GM18499 (cell line): ENCODE measurements at regions not wholly inside any gene's neighbourhood (a gene's known extent, or its start where the extent isn't known, plus 50 kb on each side); places are given as distances from the start of the nearest gene placed in this dataset.
"Not testable (repeated sequence)": the region's sequence is repeated elsewhere in the genome, so short reads cannot be mapped to it uniquely, and the experiment has no call there.

ENCODE experiments used
- ATAC-seq: cut with Tn5 transposase; IDR thresholded peaks from one replicate; pipeline ENCODE4 v1.9.1; 2021; ENCODE audit warnings: moderate number of reproducible peaks; ENCODE audit not compliant: insufficient read depth, unreplicated experiment

DNA sequence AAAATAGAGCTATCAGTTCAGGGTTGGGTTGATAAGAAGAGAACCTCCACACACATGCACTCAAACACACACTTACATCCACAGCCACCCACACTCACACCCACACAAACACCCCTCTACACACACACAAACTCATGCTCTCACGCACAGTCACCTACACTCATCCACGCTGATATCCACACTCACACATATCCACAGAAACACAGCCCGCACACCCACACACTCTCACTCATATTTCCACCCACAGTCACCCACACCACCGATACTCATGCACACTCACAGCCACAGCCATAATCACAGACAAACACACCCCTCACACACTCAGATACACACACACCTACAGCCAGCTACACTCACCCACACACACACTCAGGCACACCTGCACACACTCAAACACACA is 333.0 kb upstream of the TPK1 start:
- ATAC-seq, result no peak

DNA sequence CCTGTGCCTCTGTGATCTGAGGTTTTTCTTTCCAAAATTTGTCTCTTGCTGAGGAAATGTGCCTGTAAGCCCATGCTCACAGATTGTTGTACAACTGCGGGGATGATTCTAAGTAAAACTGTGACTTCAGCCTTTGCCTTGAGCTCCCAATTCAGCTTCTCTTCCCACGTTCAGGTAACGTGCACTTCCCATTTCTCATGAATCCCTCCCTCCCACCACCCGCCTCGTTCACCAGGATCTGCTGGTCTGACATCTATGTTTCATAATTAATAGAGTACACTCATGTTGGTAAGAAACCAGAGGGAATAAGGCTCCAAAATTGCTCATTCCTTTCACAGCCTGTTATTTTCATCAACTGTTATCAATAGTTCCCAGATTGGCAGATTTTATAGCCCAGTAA is 332.6 kb upstream of the TPK1 start:
- ATAC-seq, result no peak

DNA sequence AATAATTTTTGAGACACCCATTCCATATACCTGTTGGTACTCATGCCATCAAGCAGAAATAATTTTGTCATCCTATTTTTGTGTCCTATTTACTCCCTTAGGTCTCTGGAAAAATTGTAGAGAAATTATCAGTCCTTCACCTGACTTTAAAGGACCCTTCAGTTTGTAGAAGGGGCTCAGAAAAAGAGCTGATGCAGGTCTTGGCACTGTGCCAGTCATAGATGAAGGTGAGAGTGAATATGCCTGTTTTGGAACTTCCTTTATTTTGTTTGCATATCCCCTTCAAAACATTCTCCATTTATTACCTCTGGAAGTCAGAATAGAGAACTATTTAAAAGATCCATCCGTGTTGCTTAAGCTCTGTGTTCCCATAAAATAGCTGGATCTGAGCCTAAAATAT is 321.0 kb upstream of the TPK1 start:
- no peak for ATAC-seq

DNA sequence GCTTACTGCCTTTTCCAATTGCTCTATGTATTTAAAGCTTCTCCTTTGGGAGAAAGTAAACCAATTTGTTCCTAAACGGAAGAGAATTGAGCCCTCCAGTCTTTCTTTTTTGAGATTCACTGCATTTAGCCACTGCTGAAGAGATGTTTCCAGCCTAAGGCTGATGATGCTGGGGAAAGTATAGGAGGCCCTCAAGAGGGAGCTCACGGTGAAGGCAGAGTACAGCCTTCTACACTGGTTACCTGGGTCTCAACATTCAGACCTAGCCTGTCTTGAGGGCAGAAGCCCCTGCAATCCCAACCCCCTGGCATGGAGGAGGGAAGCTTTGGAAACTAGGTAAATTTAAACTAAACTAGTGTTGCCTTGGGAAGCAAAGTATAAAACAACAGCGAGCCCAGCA is 316.7 kb upstream of the TPK1 start:
- ATAC-seq, result no peak

DNA sequence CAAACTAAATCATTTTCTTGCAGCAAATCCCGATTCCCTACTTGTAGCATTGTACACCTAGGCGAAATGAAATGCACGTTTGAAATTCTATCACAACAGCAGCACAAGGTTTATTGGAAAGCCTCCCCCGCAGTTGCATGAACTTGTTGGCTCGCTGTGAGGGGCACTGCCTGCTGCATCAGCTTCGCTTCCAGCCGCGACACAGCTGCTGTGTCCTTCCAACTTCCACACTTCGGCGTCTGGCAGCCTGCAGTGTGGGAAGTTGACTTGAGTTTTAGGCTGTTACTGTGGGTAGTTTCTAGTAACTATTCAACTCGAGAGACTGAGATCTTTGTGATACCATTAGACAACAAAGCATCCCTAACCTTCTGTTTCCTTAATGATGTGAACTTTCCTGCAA is 315.8 kb upstream of the TPK1 start:
- ATAC-seq, result no peak

DNA sequence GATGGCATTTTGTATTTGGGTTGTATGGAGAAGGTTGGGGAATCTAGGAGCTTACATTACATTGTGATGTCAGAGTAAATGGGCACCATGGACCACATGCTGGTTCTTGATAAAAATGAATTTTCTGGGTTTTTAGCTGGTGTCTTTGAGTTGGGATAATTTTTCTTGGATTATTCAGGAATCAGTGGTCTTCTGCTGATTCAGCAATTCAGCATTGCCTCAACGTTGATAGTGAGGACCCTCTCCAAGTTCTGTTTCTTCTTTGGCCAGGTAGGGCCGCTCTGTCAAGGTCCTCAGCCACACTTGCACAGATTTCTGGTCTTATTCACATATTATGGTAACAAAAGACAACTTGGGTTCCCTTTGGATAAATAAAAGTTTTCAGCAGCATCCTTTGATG is 312.0 kb upstream of the TPK1 start:
- ATAC-seq, result no peak

DNA sequence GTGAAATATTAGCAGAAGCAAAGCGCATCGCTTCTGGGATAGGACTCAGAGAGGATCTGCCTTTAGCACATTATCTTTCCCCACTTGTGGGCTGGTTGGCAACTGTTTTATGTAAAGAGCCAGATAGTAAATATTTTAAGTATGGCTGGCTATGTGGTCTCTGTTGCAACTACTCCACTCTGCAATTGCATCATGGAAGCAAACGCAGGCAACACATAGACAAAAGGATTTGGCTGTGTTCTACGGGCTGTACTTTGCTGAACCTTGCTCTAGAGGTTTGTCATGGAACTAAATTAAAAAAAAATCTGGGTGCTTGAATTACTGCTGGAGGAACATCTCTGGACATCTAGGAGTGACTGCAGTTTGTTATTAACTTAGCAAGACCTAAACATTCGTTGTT is 307.8 kb upstream of the TPK1 start:
- no peak for ATAC-seq

DNA sequence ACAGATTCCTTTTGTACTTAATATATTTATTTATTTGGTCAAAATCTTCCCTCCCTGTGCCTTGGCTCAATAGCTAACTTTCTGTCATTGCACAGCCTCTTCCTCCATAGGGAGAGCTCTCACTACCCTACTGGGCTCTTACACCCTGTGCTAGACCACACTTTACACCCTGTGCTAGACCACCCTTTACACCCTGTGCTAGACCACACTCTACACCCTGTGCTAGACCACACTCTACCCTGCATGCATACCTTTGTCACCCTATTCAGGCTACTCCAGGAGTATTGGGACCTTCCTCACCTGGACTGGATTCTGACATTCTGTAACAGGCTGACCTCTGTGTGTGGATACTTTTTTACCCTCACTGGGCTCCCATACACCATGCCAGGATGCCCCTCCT is 298.5 kb upstream of the TPK1 start:
- no peak for ATAC-seq

DNA sequence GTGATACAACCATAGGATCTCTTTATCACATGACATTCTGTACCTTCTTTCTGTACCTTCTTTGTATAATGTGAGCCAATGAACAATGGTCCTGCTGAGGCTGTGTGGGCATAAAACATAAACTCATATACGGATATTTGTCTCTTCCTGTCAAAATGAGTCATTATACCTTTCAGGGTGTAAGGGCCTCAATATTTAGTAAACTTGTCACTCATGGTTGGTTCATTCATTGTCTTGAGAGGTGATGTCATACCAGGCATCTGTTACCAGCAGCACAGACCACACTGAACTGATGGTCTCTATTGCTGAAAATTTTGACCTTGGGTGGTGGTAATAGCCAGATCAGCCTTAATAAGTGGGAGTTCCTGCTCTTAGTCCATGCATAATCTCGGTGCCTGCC is 287.6 kb upstream of the TPK1 start:
- ATAC-seq, result no peak

DNA sequence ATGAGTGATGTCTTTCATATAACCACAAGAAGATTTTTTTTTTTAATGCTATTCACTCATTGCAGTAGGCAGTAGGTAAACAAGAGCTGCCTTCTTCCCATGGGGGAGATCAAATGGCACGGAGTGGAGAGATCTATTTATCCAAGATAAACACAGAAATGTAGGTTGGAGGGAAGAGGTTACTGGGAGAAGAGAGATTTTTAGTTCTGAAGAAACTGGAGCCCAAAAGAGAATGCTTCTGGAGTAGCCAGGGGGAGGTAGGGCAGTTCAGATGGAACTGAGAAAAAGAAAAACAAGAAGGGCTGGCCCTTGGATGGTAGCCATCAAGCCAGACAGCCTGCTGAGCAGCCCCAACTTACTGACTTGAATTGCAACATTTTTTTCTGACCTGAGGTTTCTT is 270.1 kb upstream of the TPK1 start:
- no peak for ATAC-seq

DNA sequence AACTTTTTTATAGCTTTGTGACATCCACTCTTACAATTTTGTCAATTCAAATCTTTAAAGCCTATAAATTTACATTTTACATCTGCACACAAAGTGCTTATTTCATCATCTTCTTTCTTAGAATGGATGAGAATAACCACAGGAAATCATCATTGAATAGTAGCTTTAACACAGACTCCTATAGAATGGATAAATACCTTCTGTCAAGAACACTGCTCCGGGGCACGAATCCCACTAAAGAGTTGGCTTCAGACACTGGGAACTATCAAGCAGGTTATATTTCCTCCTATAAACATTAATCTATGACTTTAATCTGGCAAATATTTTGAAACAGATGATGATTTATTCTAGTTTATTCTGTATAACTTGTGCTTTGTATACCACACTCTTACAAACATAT is 269.7 kb upstream of the TPK1 start:
- ATAC-seq, result no peak

DNA sequence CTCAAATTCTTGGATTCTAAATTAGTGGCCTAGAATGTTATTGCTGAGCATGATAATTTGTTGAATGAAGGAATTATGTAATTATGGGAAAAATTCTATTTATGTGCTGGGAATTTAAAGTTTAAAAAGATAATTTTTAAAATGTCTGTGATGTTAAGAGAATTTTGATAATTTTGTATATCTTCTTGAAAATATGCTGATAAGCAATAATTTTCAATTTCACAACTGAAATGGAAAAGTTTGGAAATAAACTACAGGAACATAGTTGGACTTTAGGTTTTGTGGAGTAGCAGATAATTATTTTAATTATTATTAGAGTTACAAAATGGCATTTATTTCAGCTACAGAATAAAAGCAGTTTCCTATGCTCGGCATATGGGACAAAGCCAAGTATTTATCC is 268.5 kb upstream of the TPK1 start:
- ATAC-seq, result no peak

DNA sequence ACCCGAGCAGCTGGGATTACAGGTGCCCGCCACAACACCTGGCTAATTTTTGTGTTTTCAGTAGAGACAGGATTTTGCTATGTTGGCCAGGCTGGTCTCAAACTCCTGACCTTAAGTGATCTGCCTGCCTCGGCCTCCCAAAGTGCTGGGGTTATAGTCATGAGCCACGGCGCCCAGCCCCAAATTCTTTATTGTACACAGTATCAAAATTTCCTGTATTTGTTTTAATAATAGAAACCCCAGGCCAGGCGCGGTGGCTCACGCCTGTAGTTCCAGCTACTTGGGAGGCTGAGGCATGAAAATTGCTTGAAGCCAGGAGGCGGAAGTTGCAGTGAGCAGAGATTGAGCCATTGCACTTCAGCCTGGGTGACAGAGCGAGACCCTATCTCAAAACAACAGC is 266.3 kb upstream of the TPK1 start:
- not testable (repeated sequence) for ATAC-seq

DNA sequence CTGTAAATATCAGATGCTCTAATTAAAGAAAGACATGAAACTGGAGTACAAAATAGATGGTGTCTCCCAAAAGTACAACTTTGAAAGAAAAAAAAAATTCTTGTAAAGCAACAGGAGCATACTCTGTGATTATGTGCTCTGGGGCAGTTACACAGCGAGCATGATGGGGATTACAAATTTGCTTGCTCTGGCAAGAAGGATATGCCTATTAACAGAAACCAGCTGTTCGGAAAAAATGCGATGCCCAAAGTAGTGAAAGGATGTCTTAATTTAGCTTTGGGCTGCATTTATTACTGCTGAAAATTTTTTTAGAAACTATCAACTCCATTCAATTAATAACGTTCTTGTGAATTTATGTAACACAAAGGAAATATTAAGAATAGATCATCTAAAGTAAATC is 256.9 kb upstream of the TPK1 start:
- ATAC-seq, result no peak

DNA sequence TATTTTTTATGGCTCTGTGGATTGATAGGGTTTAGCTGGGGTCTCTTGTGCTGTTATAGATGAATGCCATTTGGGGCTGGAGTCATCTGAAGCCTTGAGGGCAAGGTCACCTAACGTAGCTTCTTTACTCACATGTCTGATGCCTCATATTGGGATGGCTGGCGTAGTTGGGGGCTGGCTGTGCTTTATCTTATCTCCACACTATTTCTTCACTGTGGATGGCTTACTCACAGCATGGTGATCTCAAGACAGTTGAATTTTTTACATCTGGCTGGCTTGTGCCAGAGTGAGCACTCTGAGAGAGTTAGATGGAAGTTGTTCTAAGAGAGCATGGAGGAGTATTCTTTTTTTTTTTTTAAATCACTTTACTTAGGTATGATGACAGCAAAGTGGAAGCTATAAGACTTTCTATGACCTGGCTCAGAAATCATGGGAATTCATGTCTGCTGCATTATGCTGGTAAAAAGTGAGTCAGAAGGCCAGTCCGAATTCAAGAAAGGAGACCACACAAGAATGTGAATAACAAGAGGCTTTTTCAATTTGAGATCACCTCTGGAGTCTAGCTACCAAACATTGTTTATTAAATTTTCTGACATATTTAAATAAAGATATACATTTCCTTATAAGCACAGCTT is 252.4 kb upstream of the TPK1 start:
- ATAC-seq, result no peak

DNA sequence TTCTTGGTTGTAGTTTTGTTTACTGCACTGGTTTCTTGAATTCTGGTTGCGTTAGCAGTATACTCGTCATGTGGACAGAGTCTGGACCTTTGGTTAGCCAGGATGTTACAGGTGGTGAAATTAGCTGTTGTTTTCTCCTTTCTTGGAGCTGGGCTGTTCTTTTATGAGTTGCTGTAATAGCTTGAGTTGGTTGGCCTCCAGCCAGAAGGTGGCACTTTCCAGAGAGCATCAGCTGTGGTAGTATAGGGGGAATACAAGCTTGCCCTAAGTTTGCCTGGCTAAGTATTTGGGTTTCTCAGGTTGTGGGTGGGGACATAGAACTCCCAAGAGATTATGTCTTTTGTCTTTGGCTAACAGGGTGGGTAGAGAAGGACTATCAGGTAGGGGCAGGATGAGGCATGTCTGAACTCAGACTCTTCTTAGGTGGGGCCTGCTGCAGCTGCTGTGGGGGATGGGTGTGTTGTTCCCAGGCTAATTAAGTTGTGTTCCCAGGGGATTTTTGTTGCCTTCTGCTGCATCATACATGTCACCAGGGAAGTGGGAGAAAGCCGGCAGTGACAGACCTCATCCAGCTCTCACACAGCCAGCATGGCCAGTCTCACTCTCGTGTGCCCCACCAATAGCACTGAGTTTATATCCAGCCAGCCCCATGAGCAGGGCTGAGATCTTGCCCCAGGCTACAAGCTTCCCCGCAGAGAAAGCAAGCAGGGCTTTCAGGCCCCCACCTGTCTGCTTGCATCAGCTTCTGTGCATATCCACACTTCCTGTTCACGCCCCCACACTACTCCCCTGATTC is 246.7 kb upstream of the TPK1 start:
- ATAC-seq, result no peak

DNA sequence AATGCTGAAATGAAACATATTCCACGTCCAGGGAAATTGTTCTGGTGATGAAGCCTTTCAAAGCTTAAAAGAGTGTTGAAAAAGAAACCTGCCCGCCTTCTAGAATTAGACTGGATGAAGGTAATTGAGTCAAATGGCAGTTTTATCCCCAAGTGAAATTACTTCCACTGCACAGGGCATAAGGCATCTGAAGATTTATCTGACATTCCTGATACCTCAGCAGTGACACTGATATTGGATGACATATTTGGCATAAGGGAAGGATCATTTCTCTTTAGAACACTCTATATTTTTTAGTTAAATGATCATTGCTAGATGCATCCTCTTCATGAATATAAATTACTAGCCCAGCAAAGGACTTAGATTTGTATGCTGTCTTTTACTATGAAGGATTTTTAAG is 229.6 kb upstream of the TPK1 start:
- ATAC-seq, result no peak

DNA sequence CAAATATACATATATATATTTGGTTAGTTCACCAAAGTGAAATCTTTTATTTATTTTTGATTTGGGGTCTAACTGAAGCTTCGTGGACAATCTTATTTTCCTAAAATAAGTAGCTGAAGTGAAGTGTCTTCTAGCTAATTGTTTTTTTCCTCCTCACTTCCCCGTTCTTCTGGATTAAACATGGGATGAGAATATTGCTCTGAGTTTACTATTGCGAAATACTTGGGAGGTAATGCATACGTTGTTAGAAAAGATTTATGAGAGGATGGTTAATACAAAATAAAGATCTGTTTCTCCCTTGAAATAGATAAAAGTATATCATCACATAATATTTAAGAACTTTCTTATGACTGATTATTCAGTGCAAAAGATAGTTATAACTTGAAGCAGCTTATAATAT is 228.3 kb upstream of the TPK1 start:
- ATAC-seq, result no peak

DNA sequence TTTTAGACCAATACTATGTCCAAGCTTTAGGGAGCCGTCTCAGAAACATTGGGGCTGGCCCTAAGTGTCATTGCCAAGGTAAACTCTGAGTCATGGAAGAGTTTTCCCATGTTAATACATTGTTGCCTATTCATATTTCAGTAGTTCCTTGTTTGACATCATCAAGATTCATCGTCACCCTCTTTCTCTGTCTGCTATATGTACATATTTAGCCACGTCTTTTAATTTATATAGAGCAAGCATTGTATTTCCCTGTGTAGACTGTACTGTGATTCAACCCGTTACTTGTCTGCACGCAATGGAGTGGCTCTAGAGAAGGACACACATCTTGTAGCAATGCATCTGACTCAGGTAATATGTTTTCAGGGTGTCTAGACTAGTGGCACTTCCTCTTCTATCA is 217.9 kb upstream of the TPK1 start:
- ATAC-seq, result no peak

DNA sequence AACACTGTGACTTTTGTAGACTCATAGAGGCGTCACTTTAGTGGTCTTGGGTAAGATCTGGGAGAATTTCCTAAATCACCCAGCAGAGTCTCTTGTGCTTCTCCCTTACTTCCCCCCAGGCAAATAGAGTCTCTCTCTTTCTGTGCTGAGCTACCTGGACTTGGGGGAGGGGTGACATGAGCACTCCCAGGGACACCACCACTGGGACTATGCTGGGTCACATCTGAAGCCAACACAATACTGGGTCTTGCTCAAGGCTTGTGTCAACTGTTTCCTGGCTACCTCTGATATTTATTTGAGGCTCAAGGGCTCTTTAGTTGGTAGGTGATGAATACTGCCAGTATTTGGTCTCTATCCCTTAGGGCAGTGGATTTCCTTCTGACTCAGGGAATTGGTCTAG is 214.6 kb upstream of the TPK1 start:
- ATAC-seq, result no peak

DNA sequence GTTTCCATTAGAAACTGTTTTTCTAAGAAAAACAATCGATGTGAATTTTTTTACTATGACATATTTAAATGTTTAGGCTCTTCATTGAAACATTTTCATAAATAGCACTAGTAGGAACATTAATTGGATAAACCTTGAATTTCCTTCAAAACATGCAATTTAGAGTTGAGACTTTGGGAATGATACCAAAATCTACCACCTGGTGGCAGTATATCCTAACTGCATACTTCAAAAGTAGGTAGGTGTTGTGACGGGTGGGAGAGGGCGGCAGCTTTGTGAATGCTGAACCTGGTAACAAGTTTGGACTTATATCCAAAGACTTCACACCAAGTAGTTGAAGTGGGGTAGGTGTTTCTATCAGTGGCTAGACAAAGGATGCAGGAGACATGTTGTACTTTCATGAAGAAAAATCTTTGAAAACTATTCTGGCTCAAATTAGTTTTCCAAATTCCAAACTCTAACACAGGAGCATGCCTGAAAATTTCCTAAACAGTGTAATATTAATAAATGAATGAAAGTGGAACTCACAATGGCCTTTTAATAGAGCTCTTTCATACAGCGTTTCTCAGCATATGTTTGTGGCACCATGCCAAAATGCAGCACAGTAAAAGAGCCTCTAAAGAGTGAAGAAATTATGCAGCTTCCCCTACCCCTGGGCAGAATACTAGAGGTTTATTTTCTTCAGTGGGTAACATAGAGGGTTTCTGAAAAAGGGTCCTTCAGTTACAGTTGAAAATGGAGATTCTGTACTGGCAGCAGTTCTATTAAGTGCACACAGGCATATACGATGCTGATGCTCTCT is 201.0 kb upstream of the TPK1 start:
- ATAC-seq, result peak; percentile 87
